ENCODE measurements at regions not wholly inside any gene's neighbourhood (a gene's known extent, or its start where the extent isn't known, plus 50 kb on each side); places are given as distances from the start of the nearest gene placed in this dataset.

- H2BK5ac ChIP-seq (ENCODE audit: insufficient read length, low read length), result no peak overlapping the region
- no peaks in the 10 kb centered on the region for H3K9me3 ChIP-seq (ENCODE audit: control insufficient read depth, low read depth, low read length)
- H4K91ac ChIP-seq (ENCODE audit: insufficient read length, low read depth, low read length), result no peak overlapping the region
- no peaks in the 10 kb centered on the region for H4K20me1 ChIP-seq (ENCODE audit: control insufficient read depth, insufficient read depth, insufficient read length)
- no peak overlapping the region for H3K56ac ChIP-seq (ENCODE audit: insufficient read length, low read depth, low read length)
- Mint-ChIP-seq H3K4me1 (no peaks in the 10 kb centered on the region), H3K27ac (no peak overlapping the region), H3K9me3 (no peaks in the 10 kb centered on the region), H3K4me3 (no peak overlapping the region), H3K36me3 (ENCODE audit: insufficient read depth in 1 of 3, low read depth in 3 of 3) (no peaks in the 10 kb centered on the region), H3K27me3 (ENCODE audit: low read depth) (no peaks in the 10 kb centered on the region)
- no peak overlapping the region for H3K23ac ChIP-seq (ENCODE audit: insufficient read length, low read depth, low read length)
- no peak for DNase-seq
- no peak overlapping the region for H2BK12ac ChIP-seq (ENCODE audit: insufficient read length, low read depth, low read length)
- no peaks in the 10 kb centered on the region for H3K79me1 ChIP-seq (ENCODE audit: insufficient read depth, low read depth, low read length, poor library complexity, severe bottlenecking)
- no peak overlapping the region for H3K14ac ChIP-seq (ENCODE audit: insufficient read depth, low read length)
- H3K9ac ChIP-seq (ENCODE audit: extremely low read depth, insufficient read length, low read length), result no peak overlapping the region
- H3K18ac ChIP-seq (ENCODE audit: insufficient read length, low read depth, low read length), result no peak overlapping the region
- H2AK5ac ChIP-seq (ENCODE audit: insufficient read length, low read length), result no peak overlapping the region
- H4K8ac ChIP-seq (replicated peaks; ENCODE audit: insufficient read length, low read depth, low read length), result no peak overlapping the region
- no peak overlapping the region for H2AFZ ChIP-seq (ENCODE audit: low read length)
- no peak overlapping the region for H2BK20ac ChIP-seq (ENCODE audit: low read depth, low read length, poor library complexity, severe bottlenecking)
- no peak overlapping the region for H3K27ac ChIP-seq (ENCODE audit: insufficient read length, low read depth, low read length)
- H3T11ph ChIP-seq (ENCODE audit: low read length), result no peak overlapping the region
- H3K79me2 ChIP-seq (ENCODE audit: insufficient read depth, low read length), result no peaks in the 10 kb centered on the region
- no peak overlapping the region for H2BK120ac ChIP-seq (ENCODE audit: low read depth, low read length, poor library complexity, severe bottlenecking)
- H4K5ac ChIP-seq (ENCODE audit: insufficient read length, low read depth, low read length), result no peak overlapping the region
- H3K23me2 ChIP-seq (ENCODE audit: insufficient read length, low read depth, low read length, poor library complexity, severe bottlenecking), result no peaks in the 10 kb centered on the region
- H2BK15ac ChIP-seq (ENCODE audit: low read depth, low read length), result no peak overlapping the region
- no peaks in the 10 kb centered on the region for H3K27me3 ChIP-seq (ENCODE audit: insufficient read depth, low read length)
- TF ChIP-seq CTCF (conservative IDR thresholded peaks at IDR 0.05), result no peak
- H3K4me2 ChIP-seq (ENCODE audit: insufficient read depth, insufficient read length, low read length), result no peak overlapping the region
- H3K4me1 ChIP-seq (ENCODE audit: insufficient read depth, low read length), result no peaks in the 10 kb centered on the region
- H3K4ac ChIP-seq (ENCODE audit: low read depth, low read length), result no peak overlapping the region
Observed at GRCh38 chr9:116074658-116075057, 78.9 kb upstream of the PAPPA start.
